SK-N-SH (cell line): ENCODE measurements at regions not wholly inside any gene's neighbourhood (a gene's known extent, or its start where the extent isn't known, plus 50 kb on each side); places are given as distances from the start of the nearest gene placed in this dataset.

ENCODE experiments used
- CTCF ChIP-seq: fragments of 200-600 bp; sonication (generic); IDR thresholded peaks from 2 replicates; pipeline ENCODE4 v1.6.1; 2017; ENCODE audit warnings: antibody characterized with exemption, mild to moderate bottlenecking, moderate library complexity
- EZH2phosphoT487 ChIP-seq: fragments of 200-600 bp; sonication (generic); IDR thresholded peaks from 2 replicates; pipeline ENCODE4 v1.6.1; 2017; ENCODE audit warnings: low read depth, mixed run types, mild to moderate bottlenecking, antibody characterized with exemption, moderate library complexity, borderline replicate concordance
- TCF12 ChIP-seq: IDR thresholded peaks from 2 replicates; pipeline ENCODE4 v1.4.0; 2012

- TF ChIP-seq TCF12 (no peak), CTCF (no peak), EZH2phosphoT487 (no peak)
Measured at GRCh38 chr2:43130548-43130875, 95.9 kb downstream of the ZFP36L2 start.
